ENCODE measurements at regions not wholly inside any gene's neighbourhood (a gene's known extent, or its start where the extent isn't known, plus 50 kb on each side); places are given as distances from the start of the nearest gene placed in this dataset.
"Not testable (repeated sequence)": the region's sequence is repeated elsewhere in the genome, so short reads cannot be mapped to it uniquely, and the experiment has no call there.

- DNase-seq (ENCODE audit: low spot score) = no peak
These were observed 397.4 kb upstream of the TPM1 start for GRCh38 chr15:62644889-62645742.

GRCh38 chr15:62647202-62647842, 395.2 kb upstream of the TPM1 start:
- peak; percentile 63 for DNase-seq (ENCODE audit: low spot score)

- DNase-seq (ENCODE audit: low spot score) = no peak
These were observed 394.6 kb upstream of the TPM1 start for GRCh38 chr15:62647843-62648505.

- peak; percentile 2 for DNase-seq (ENCODE audit: low spot score)
These were observed 393.6 kb upstream of the TPM1 start for GRCh38 chr15:62648954-62649353.

- DNase-seq (ENCODE audit: low spot score) = peak; percentile 3
These were observed 392.6 kb upstream of the TPM1 start for GRCh38 chr15:62649793-62650420.

- DNase-seq (ENCODE audit: low spot score) = no peak
These were observed 389.4 kb upstream of the TPM1 start for GRCh38 chr15:62653122-62653521.

GRCh38 chr15:62656071-62656470, 386.5 kb upstream of the TPM1 start:
- no peak for DNase-seq (ENCODE audit: low spot score)

GRCh38 chr15:62657501-62657900, 385.0 kb upstream of the TPM1 start:
- DNase-seq (ENCODE audit: low spot score) = not testable (repeated sequence)

- DNase-seq (ENCODE audit: low spot score) = no peak
These were observed 384.0 kb upstream of the TPM1 start for GRCh38 chr15:62658498-62658897.

GRCh38 chr15:62663547-62663946, 379.0 kb upstream of the TPM1 start:
- no peak for DNase-seq (ENCODE audit: low spot score)

- DNase-seq (ENCODE audit: low spot score) = no peak
These were observed 377.1 kb upstream of the TPM1 start for GRCh38 chr15:62665449-62665848.

GRCh38 chr15:62666046-62666445, 376.5 kb upstream of the TPM1 start:
- no peak for DNase-seq (ENCODE audit: low spot score)

- no peak for DNase-seq (ENCODE audit: low spot score)
These were observed 370.3 kb upstream of the TPM1 start for GRCh38 chr15:62672268-62672667.

- DNase-seq (ENCODE audit: low spot score) = no peak
These were observed 365.7 kb upstream of the TPM1 start for GRCh38 chr15:62676891-62677290.

- no peak for DNase-seq (ENCODE audit: low spot score)
These were observed 360.3 kb upstream of the TPM1 start for GRCh38 chr15:62681939-62682896.

- not testable (repeated sequence) for DNase-seq (ENCODE audit: low spot score)
These were observed 359.4 kb upstream of the TPM1 start for GRCh38 chr15:62683192-62683591.

- DNase-seq (ENCODE audit: low spot score) = no peak
These were observed 358.3 kb upstream of the TPM1 start for GRCh38 chr15:62684123-62684808.

- no peak for DNase-seq (ENCODE audit: low spot score)
These were observed 351.5 kb upstream of the TPM1 start for GRCh38 chr15:62691008-62691407.

- DNase-seq (ENCODE audit: low spot score) = no peak
These were observed 344.9 kb upstream of the TPM1 start for GRCh38 chr15:62697636-62698035.

- DNase-seq (ENCODE audit: low spot score) = no peak
These were observed 343.9 kb upstream of the TPM1 start for GRCh38 chr15:62698646-62699045.

- no peak for DNase-seq (ENCODE audit: low spot score)
These were observed 336.2 kb upstream of the TPM1 start for GRCh38 chr15:62706317-62706716.
